ENCODE measurements at regions not wholly inside any gene's neighbourhood (a gene's known extent, or its start where the extent isn't known, plus 50 kb on each side); places are given as distances from the start of the nearest gene placed in this dataset.

- DNase-seq, result no peak
Measured at GRCh38 chr3:193851941-193852674, 259.1 kb downstream of the OPA1 start.

GRCh38 chr3:193852901-193853300 is 259.9 kb downstream of the OPA1 start:
- no peak for DNase-seq

- DNase-seq, result no peak
Measured at GRCh38 chr3:193853511-193854219, 260.7 kb downstream of the OPA1 start.

- DNase-seq, result no peak
Measured at GRCh38 chr3:193857996-193858395, 265.0 kb downstream of the OPA1 start.

GRCh38 chr3:193859195-193859594 is 266.2 kb downstream of the OPA1 start:
- no peak for DNase-seq

- DNase-seq, result no peak
Measured at GRCh38 chr3:193861012-193861411, 268.0 kb downstream of the OPA1 start.

GRCh38 chr3:193862843-193863242 is 269.8 kb downstream of the OPA1 start:
- DNase-seq, result no peak

- no peak for DNase-seq
Measured at GRCh38 chr3:193863657-193864357, 270.8 kb downstream of the OPA1 start.

- no peak for DNase-seq
Measured at GRCh38 chr3:193865339-193865738, 270.6 kb upstream of the HES1 start.

GRCh38 chr3:193865896-193866480 is 270.0 kb upstream of the HES1 start:
- no peak for DNase-seq

GRCh38 chr3:193868590-193868989 is 267.4 kb upstream of the HES1 start:
- no peak for DNase-seq

GRCh38 chr3:193869221-193870201 is 266.4 kb upstream of the HES1 start:
- no peak for DNase-seq

- DNase-seq, result no peak
Measured at GRCh38 chr3:193870376-193871219, 265.4 kb upstream of the HES1 start.

GRCh38 chr3:193871220-193871485 is 264.8 kb upstream of the HES1 start:
- DNase-seq, result no peak

GRCh38 chr3:193872265-193872753 is 263.6 kb upstream of the HES1 start:
- no peak for DNase-seq

- no peak for DNase-seq
Measured at GRCh38 chr3:193873426-193874201, 262.3 kb upstream of the HES1 start.

GRCh38 chr3:193874512-193874911 is 261.4 kb upstream of the HES1 start:
- no peak for DNase-seq

GRCh38 chr3:193874997-193875593 is 260.9 kb upstream of the HES1 start:
- DNase-seq, result no peak

GRCh38 chr3:193875601-193876321 is 260.2 kb upstream of the HES1 start:
- no peak for DNase-seq
